OCI-LY7 (cell line): ENCODE measurements at regions not wholly inside any gene's neighbourhood (a gene's known extent, or its start where the extent isn't known, plus 50 kb on each side); places are given as distances from the start of the nearest gene placed in this dataset.

ENCODE experiments used
- BruUV-seq: library from RNA; stranded (reverse); fragments of 400-500 nt; replicated peaks from 2 replicates; lab custom pipeline; 2021; lab: Mats Ljungman, UMichigan
- CTCF ChIA-PET: fragments of 300-600 bp; sonication (Branson Sonifier 250); formaldehyde crosslinking; loops from one replicate; lab custom pipeline; 2022; ENCODE audit warnings: antibody characterized with exemption; ENCODE audit not compliant: unreplicated experiment; lab: Charles Lee
- POLR2A ChIA-PET: fragments of 300-600 bp; sonication (Branson Sonifier 250); formaldehyde crosslinking; loops from one replicate; lab custom pipeline; 2022; ENCODE audit warnings: antibody characterized with exemption; lab: Charles Lee
- DNase-seq: peaks from one replicate; pipeline ENCODE4 v3.0.0-alpha.2; 2015; ENCODE audit warnings: low spot score
- H2AFZ ChIP-seq: fragments of 200-600 bp; sonication (generic), shearing (Covaris generic); 2 replicates; pipeline ENCODE4 v1.6.1; 2014; ENCODE audit warnings: mild to moderate bottlenecking, antibody characterized with exemption, low read length, moderate library complexity
- H3K27ac ChIP-seq: fragments of 200-600 bp; sonication (generic); 2 replicates; pipeline ENCODE4 v1.5.1; 2014; ENCODE audit warnings: mixed run types, low read depth, mild to moderate bottlenecking, moderate library complexity, low read length, inconsistent platforms; ENCODE audit not compliant: poor library complexity, severe bottlenecking
- H3K36me3 ChIP-seq: fragments of 200-600 bp; sonication (generic); 2 replicates; pipeline ENCODE4 v1.6.1; 2014; ENCODE audit warnings: mild to moderate bottlenecking, antibody characterized with exemption, low read length, moderate library complexity, mixed read lengths; ENCODE audit not compliant: insufficient read depth
- H3K4me1 ChIP-seq: fragments of 200-600 bp; sonication (generic); 2 replicates; pipeline ENCODE4 v1.5.1; 2014; ENCODE audit warnings: mild to moderate bottlenecking, low read length; ENCODE audit not compliant: insufficient read depth, poor library complexity, severe bottlenecking
- H3K4me2 ChIP-seq: fragments of 200-600 bp; sonication (generic); 2 replicates; pipeline ENCODE4 v1.6.1; 2014; ENCODE audit warnings: mild to moderate bottlenecking, low read length
- H3K4me3 ChIP-seq: fragments of 200-600 bp; sonication (generic); 2 replicates; pipeline ENCODE4 v1.5.1; 2014; ENCODE audit warnings: mild to moderate bottlenecking, low read depth, low read length; ENCODE audit not compliant: poor library complexity, severe bottlenecking
- H3K79me2 ChIP-seq: fragments of 200-600 bp; sonication (generic); 2 replicates; pipeline ENCODE4 v1.6.1; 2016; ENCODE audit warnings: low read depth, mild to moderate bottlenecking, low read length, moderate library complexity, mixed read lengths; ENCODE audit not compliant: insufficient read depth
- H3K9me2 ChIP-seq: fragments of 200-600 bp; sonication (generic); 2 replicates; pipeline ENCODE4 v1.6.1; 2016; ENCODE audit warnings: mild to moderate bottlenecking, low read length, mixed read lengths; ENCODE audit not compliant: insufficient read depth
- H3K9me3 ChIP-seq: fragments of 200-600 bp; sonication (generic); 2 replicates; pipeline ENCODE4 v1.6.1; 2014; ENCODE audit warnings: mild to moderate bottlenecking, mixed run types, low read length, mixed read lengths
- H4K20me1 ChIP-seq: fragments of 200-600 bp; sonication (generic); 2 replicates; pipeline ENCODE4 v1.6.1; 2014; ENCODE audit warnings: mild to moderate bottlenecking, antibody characterized with exemption, low read length, moderate library complexity, mixed read lengths; ENCODE audit not compliant: insufficient read depth
- CTCF ChIP-seq: fragments of 200-600 bp; sonication (generic); conservative IDR thresholded peaks from 2 replicates; pipeline ENCODE4 v1.5.1; 2014; ENCODE audit warnings: mild to moderate bottlenecking, antibody characterized with exemption, low read length, moderate library complexity, mixed read lengths
- EZH2phosphoT487 ChIP-seq: fragments of 200-600 bp; sonication (generic); IDR thresholded peaks from 2 replicates; pipeline ENCODE4 v1.6.1; 2018; ENCODE audit warnings: low read depth, borderline replicate concordance, mild to moderate bottlenecking, mixed run types, antibody characterized with exemption, low read length, moderate library complexity, mixed read lengths
- intact Hi-C: fragments of 100-400 bp; cut with micrococcal nuclease; formaldehyde crosslinking; loops from one replicate; pipeline ENCODE4 v1.10.0; 2022; ENCODE audit not compliant: unreplicated experiment

- Histone ChIP-seq H3K79me2 (no peaks in the 10 kb centered on the region), H3K27ac (no peak overlapping the region), H3K4me1 (no peaks in the 10 kb centered on the region), H3K9me2 (no peaks in the 10 kb centered on the region), H3K4me3 (no peak overlapping the region), H4K20me1 (no peaks in the 10 kb centered on the region), H3K9me3 (no peaks in the 10 kb centered on the region), H3K4me2 (no peak overlapping the region), H2AFZ (no peak overlapping the region), H3K36me3 (no peaks in the 10 kb centered on the region)
- BruUV-seq = no TSS peak
- TF ChIP-seq CTCF (no peak), EZH2phosphoT487 (no peak)
- intact Hi-C loops = no loop called here
- ChIA-PET POLR2A (no interaction called here), CTCF (no interaction called here)
- no peak for DNase-seq
Measured at GRCh38 chr17:65431116-65431515, 130.3 kb downstream of the AXIN2 start.

- ChIA-PET POLR2A (no interaction called here), CTCF (no interaction called here)
- H3K4me3 ChIP-seq = no peak overlapping the region
- intact Hi-C loops = no loop called here
- DNase-seq = no peak
- no peaks in the 10 kb centered on the region for H3K9me3 ChIP-seq
- no peaks in the 10 kb centered on the region for H4K20me1 ChIP-seq
- H2AFZ ChIP-seq = no peak overlapping the region
- H3K79me2 ChIP-seq = no peaks in the 10 kb centered on the region
- H3K27ac ChIP-seq = no peak overlapping the region
- H3K4me2 ChIP-seq = no peak overlapping the region
- H3K4me1 ChIP-seq = no peaks in the 10 kb centered on the region
- TF ChIP-seq CTCF = no peak
- no peak for TF ChIP-seq EZH2phosphoT487
- H3K36me3 ChIP-seq = no peaks in the 10 kb centered on the region
- BruUV-seq = no TSS peak
- H3K9me2 ChIP-seq = no peaks in the 10 kb centered on the region
Measured at GRCh38 chr17:65430209-65430833, 131.1 kb downstream of the AXIN2 start.

- TF ChIP-seq EZH2phosphoT487 (no peak), CTCF (no peak)
- Histone ChIP-seq H3K4me1 (no peaks in the 10 kb centered on the region), H3K9me3 (no peaks in the 10 kb centered on the region), H3K27ac (no peak overlapping the region), H2AFZ (no peak overlapping the region), H3K79me2 (no peaks in the 10 kb centered on the region), H3K9me2 (no peaks in the 10 kb centered on the region), H3K36me3 (no peaks in the 10 kb centered on the region), H3K4me3 (no peak overlapping the region), H3K4me2 (no peak overlapping the region), H4K20me1 (no peaks in the 10 kb centered on the region)
- ChIA-PET POLR2A (no interaction called here), CTCF (no interaction called here)
- no peak for DNase-seq
- no TSS peak for BruUV-seq
- intact Hi-C loops = no loop called here
Measured at GRCh38 chr17:65423346-65424140, 137.9 kb downstream of the AXIN2 start.
